Liver (tissue), 8 donors: ENCODE measurements at regions not wholly inside any gene's neighbourhood (a gene's known extent, or its start where the extent isn't known, plus 50 kb on each side); places are given as distances from the start of the nearest gene placed in this dataset.

ENCODE experiments used
- DNase-seq: peaks from one replicate; pipeline ENCODE4 v3.0.0-alpha.2; 2017; ENCODE audit warnings: low spot score
- H3K27ac ChIP-seq, 2 donors: one replicate each; pipeline ENCODE4 v1.7.0; 2013; ENCODE audit warnings: inconsistent platforms in 2 of 2, low read length in 2 of 2, control low read depth in 1 of 2, low read depth in 1 of 2, mild to moderate bottlenecking in 1 of 2
- H3K27me3 ChIP-seq, 4 donors: one replicate each; pipeline versions ENCODE4 v1.6.1 to v1.7.0; 2013; ENCODE audit warnings: low read length in 3 of 4, inconsistent platforms in 1 of 4, mild to moderate bottlenecking in 1 of 4, moderate library complexity in 1 of 4; ENCODE audit not compliant: control insufficient read depth in 4 of 4, insufficient read depth in 4 of 4
- H3K36me3 ChIP-seq, 4 donors: one replicate each; pipeline versions ENCODE4 v1.6.1 to v1.7.0; 2013; ENCODE audit warnings: low read length in 3 of 4, mild to moderate bottlenecking in 3 of 4, low read depth in 1 of 4, moderate library complexity in 1 of 4; ENCODE audit not compliant: control insufficient read depth in 4 of 4, insufficient read depth in 3 of 4
- H3K4me1 ChIP-seq, 4 donors: one replicate each; pipeline versions ENCODE4 v1.6.1 to v1.7.0; 2013; ENCODE audit warnings: low read length in 3 of 4, mild to moderate bottlenecking in 3 of 4, moderate library complexity in 1 of 4; ENCODE audit not compliant: control insufficient read depth in 4 of 4, insufficient read depth in 4 of 4
- H3K4me3 ChIP-seq, 3 donors: one replicate each; pipeline versions ENCODE4 v1.6.1 to v1.7.0; 2013; ENCODE audit warnings: low read length in 3 of 3, control low read depth in 1 of 3, low read depth in 1 of 3, mild to moderate bottlenecking in 1 of 3
- H3K9ac ChIP-seq, 2 donors: one replicate each; pipeline ENCODE4 v1.7.0; 2013; ENCODE audit warnings: low read length in 2 of 2, mild to moderate bottlenecking in 2 of 2, moderate library complexity in 2 of 2, control low read depth in 1 of 2, low read depth in 1 of 2
- H3K9me3 ChIP-seq, 4 donors: one replicate each; pipeline versions ENCODE4 v1.6.1 to v1.7.0; 2013; ENCODE audit warnings: low read length in 3 of 4; ENCODE audit not compliant: control insufficient read depth in 4 of 4
- ATF3 ChIP-seq: IDR thresholded peaks from 2 replicates; pipeline ENCODE4 v1.6.1; 2016; ENCODE audit warnings: antibody characterized with exemption
- CTCF ChIP-seq: fragments of 150-350 bp; IDR thresholded peaks from 2 replicates; pipeline ENCODE4 v1.5.1; 2017; ENCODE audit warnings: improper control_type of control experiment, low read depth, low read length; ENCODE audit not compliant: missing input control
- FOXA1 ChIP-seq: IDR thresholded peaks from 2 replicates; pipeline ENCODE4 v1.6.1; 2016; ENCODE audit warnings: antibody characterized with exemption
- FOXA2 ChIP-seq: IDR thresholded peaks from 2 replicates; pipeline ENCODE4 v1.6.1; 2016; ENCODE audit warnings: antibody characterized with exemption
- GABPA ChIP-seq, 2 donors: IDR thresholded peaks in 1 of 2; conservative IDR thresholded peaks in 1 of 2; 2 replicates each; pipeline ENCODE4 v1.6.1; 2016; ENCODE audit warnings: antibody characterized with exemption in 2 of 2, mild to moderate bottlenecking in 1 of 2, moderate library complexity in 1 of 2
- MAX ChIP-seq: IDR thresholded peaks from 2 replicates; pipeline ENCODE4 v1.6.1; 2016; ENCODE audit warnings: antibody characterized with exemption
- RAD21 ChIP-seq, 2 donors: IDR thresholded peaks; 2 replicates each; pipeline ENCODE4 v1.6.1; 2016; ENCODE audit warnings: antibody characterized with exemption in 2 of 2, mild to moderate bottlenecking in 2 of 2
- REST ChIP-seq: IDR thresholded peaks from 2 replicates; pipeline ENCODE4 v1.6.1; 2016; ENCODE audit warnings: antibody characterized with exemption, mild to moderate bottlenecking
- RXRA ChIP-seq, 2 donors: IDR thresholded peaks; 2 replicates each; pipeline ENCODE4 v1.6.1; 2017 to 2018; ENCODE audit warnings: antibody characterized with exemption in 2 of 2, mild to moderate bottlenecking in 1 of 2
- SP1 ChIP-seq: IDR thresholded peaks from 2 replicates; pipeline ENCODE4 v1.6.1; 2018; ENCODE audit warnings: antibody characterized with exemption, mild to moderate bottlenecking
- TAF1 ChIP-seq: conservative IDR thresholded peaks from 2 replicates; pipeline ENCODE4 v1.6.1; 2016; ENCODE audit warnings: antibody characterized with exemption, mild to moderate bottlenecking
- YY1 ChIP-seq: IDR thresholded peaks from 2 replicates; pipeline ENCODE4 v1.6.1; 2016; ENCODE audit warnings: antibody characterized with exemption, mild to moderate bottlenecking
- WGBS: extraction: QIAGEN DNeasy Blood & Tissue Kit; methylation state at CpG from one replicate; pipeline ENCODE4 v1.1.7; 2013; 5-methylcytosine and 5-hydroxymethylcytosine counted together
- donor health status: healthy.
- donor health status: healthy.
- donor health status: healthy.
- donor health status: healthy.
- donor health status: healthy.

GRCh38 chr16:6913566-6913965, 419.1 kb upstream of the RBFOX1 start (continued):
- no peak for TF ChIP-seq FOXA1
- TF ChIP-seq YY1: no peak
- no peak for TF ChIP-seq FOXA2

GRCh38 chr16:6910301-6910700, 422.3 kb upstream of the RBFOX1 start:
- TF ChIP-seq MAX (no peak), RXRA (IDR thresholded peaks at IDR 0.05) (no peak), REST (no peak), YY1 (no peak), FOXA1 (no peak), GABPA (IDR thresholded peaks at IDR 0.05 in 1 of 2, conservative IDR thresholded peaks at IDR 0.05 in 1 of 2) (no peak), TAF1 (no peak), SP1 (no peak), ATF3 (no peak)
- H3K4me3 ChIP-seq: no peak overlapping the region
- no peak overlapping the region for H3K27ac ChIP-seq
- H3K4me1 ChIP-seq: no peaks in the 10 kb centered on the region
- DNase-seq: no peak
- H3K9ac ChIP-seq: no peak overlapping the region
- no peaks in the 10 kb centered on the region for H3K9me3 ChIP-seq
- WGBS: 48% methylated on average over 5 of the region's 5 CpGs
- H3K27me3 ChIP-seq: peaks cover 0 to 5% (median 0%) of the 10 kb centered on the region in 4 donors
- no peaks in the 10 kb centered on the region for H3K36me3 ChIP-seq

GRCh38 chr16:6905601-6906000, 427.0 kb upstream of the RBFOX1 start:
- TF ChIP-seq RAD21 (IDR thresholded peaks at IDR 0.05): no peak
- no peak for TF ChIP-seq SP1
- TF ChIP-seq FOXA1: no peak
- TF ChIP-seq REST: no peak
- no peak for TF ChIP-seq CTCF
- no peak for TF ChIP-seq GABPA (IDR thresholded peaks at IDR 0.05 in 1 of 2, conservative IDR thresholded peaks at IDR 0.05 in 1 of 2)
- WGBS: 61% methylated on average over 3 of the region's 3 CpGs

More at GRCh38 chr16:6905601-6906000, 427.0 kb upstream of the RBFOX1 start:
- DNase-seq: no peak
- no peaks in the 10 kb centered on the region for H3K9me3 ChIP-seq
- no peak overlapping the region for H3K27ac ChIP-seq
- no peaks in the 10 kb centered on the region for H3K4me1 ChIP-seq
- H3K4me3 ChIP-seq: no peak overlapping the region
- H3K9ac ChIP-seq: no peak overlapping the region
- H3K27me3 ChIP-seq: peaks cover 0 to 2% (median 0%) of the 10 kb centered on the region in 4 donors
- H3K36me3 ChIP-seq: no peaks in the 10 kb centered on the region
